B cell (primary cell): ENCODE measurements at regions not wholly inside any gene's neighbourhood (a gene's known extent, or its start where the extent isn't known, plus 50 kb on each side); places are given as distances from the start of the nearest gene placed in this dataset. TPM values are rescaled to one million over a fixed set of nuclear protein-coding genes. Genes with fewer than 3 reads are reported as not detected.

ENCODE experiments used
- ATAC-seq: fragments of 200-7000 bp; cut with Tn5 transposase; one replicate; pipeline ENCODE4 v1.10.0; 2021; ENCODE audit warnings: low read depth, mild to moderate bottlenecking, moderate number of reproducible peaks, moderate library complexity
- CTCF ChIA-PET: fragments of 350-600 bp; sonication (Branson Sonifier 250); formaldehyde crosslinking; loops from one replicate; lab custom pipeline; 2021; ENCODE audit warnings: antibody characterized with exemption, inconsistent platforms; lab: Charles Lee
- POLR2A ChIA-PET: fragments of 350-600 bp; sonication (Branson Sonifier 250); formaldehyde crosslinking; loops from one replicate; lab custom pipeline; 2021; ENCODE audit warnings: antibody characterized with exemption; lab: Charles Lee
- DNase-seq: peaks from one replicate; pipeline ENCODE4 v3.0.0; 2013
- H2AFZ ChIP-seq: 2 replicates; pipeline ENCODE4 v1.6.1; 2012; ENCODE audit warnings: mild to moderate bottlenecking, low read depth, low read length; ENCODE audit not compliant: insufficient read depth, poor library complexity, severe bottlenecking
- H3K27ac ChIP-seq, 2 donors: 1 replicate in 1 of 2; 2 replicates in 1 of 2; pipeline ENCODE4 v1.5.1; 2012 to 2013; ENCODE audit warnings: low read length in 2 of 2, mild to moderate bottlenecking in 2 of 2, moderate library complexity in 1 of 2
- H3K27me3 ChIP-seq, 4 experiments: fragments of 200-600 bp in 1 of 4; sonication (generic) in 1 of 4; replicated peaks in 1 of 4; 1 replicate in 2 of 4; 2 replicates in 2 of 4; pipeline versions ENCODE4 v1.6.1 to v1.7.0; 2013 to 2016; ENCODE audit warnings: low read length in 3 of 4, mild to moderate bottlenecking in 2 of 4, mixed read lengths in 1 of 4, moderate library complexity in 1 of 4; ENCODE audit not compliant: insufficient read depth in 4 of 4, control insufficient read depth in 3 of 4; ENCODE audit errors: control extremely low read depth in 1 of 4
- H3K36me3 ChIP-seq, 2 experiments: replicated peaks in 1 of 2; 1 replicate in 1 of 2; 2 replicates in 1 of 2; pipeline versions ENCODE4 v1.6.1 to v1.7.1; 2013; ENCODE audit warnings: low read length in 1 of 2; ENCODE audit not compliant: insufficient read depth in 2 of 2, control insufficient read depth in 1 of 2; ENCODE audit errors: control extremely low read depth in 1 of 2, extremely low read depth in 1 of 2
- H3K4me1 ChIP-seq, 2 donors: fragments of 200-600 bp in 1 of 2; sonication (generic) in 1 of 2; 1 replicate in 1 of 2; 2 replicates in 1 of 2; pipeline versions ENCODE4 v1.5.1 to v1.6.1; 2013 to 2017; ENCODE audit warnings: low read length in 2 of 2; ENCODE audit not compliant: control insufficient read depth in 2 of 2, insufficient read depth in 2 of 2
- H3K4me2 ChIP-seq: replicated peaks from 2 replicates; pipeline ENCODE3; 2012; ENCODE audit warnings: mild to moderate bottlenecking, low read depth, low read length; ENCODE audit not compliant: poor library complexity, severe bottlenecking
- H3K4me3 ChIP-seq, 5 experiments: fragments of 200-600 bp in 1 of 5; sonication (generic) in 1 of 5; 1 replicate in 3 of 5; 2 replicates in 2 of 5; pipeline versions ENCODE4 v1.5.1 to v1.7.0; 2011 to 2016; ENCODE audit warnings: low read length in 4 of 5, mild to moderate bottlenecking in 4 of 5, low read depth in 2 of 5, control low read depth in 1 of 5, moderate library complexity in 1 of 5; ENCODE audit not compliant: insufficient read depth in 1 of 5; ENCODE audit errors: control extremely low read depth in 1 of 5, extremely low read depth in 1 of 5
- H3K79me2 ChIP-seq: fragments of 200-600 bp; sonication (generic); one replicate; pipeline ENCODE4 v1.6.0; 2016; ENCODE audit warnings: low read length; ENCODE audit not compliant: control insufficient read depth, insufficient read depth
- H3K9ac ChIP-seq: fragments of 200-600 bp; sonication (generic); 2 replicates; pipeline ENCODE4 v1.6.1; 2017; ENCODE audit warnings: mild to moderate bottlenecking, low read length, moderate library complexity
- H3K9me3 ChIP-seq, 3 donors: one replicate each; pipeline versions ENCODE4 v1.6.1 to v1.7.1; 2013; ENCODE audit warnings: low read length in 2 of 3; ENCODE audit not compliant: control insufficient read depth in 2 of 3, insufficient read depth in 1 of 3; ENCODE audit errors: control extremely low read depth in 1 of 3
- H4K20me1 ChIP-seq: 2 replicates; pipeline ENCODE4 v1.6.0; 2012; ENCODE audit warnings: mild to moderate bottlenecking, low read length; ENCODE audit not compliant: insufficient read depth, control insufficient read depth, poor library complexity, severe bottlenecking
- H3K27ac Mint-ChIP-seq: one replicate; pipeline ENCODE4 v1.8.0; 2021; ENCODE audit warnings: mixed read lengths
- H3K27me3 Mint-ChIP-seq: one replicate; pipeline ENCODE4 v1.8.0; 2021; ENCODE audit warnings: mixed read lengths
- H3K4me1 Mint-ChIP-seq: one replicate; pipeline ENCODE4 v1.8.0; 2021; ENCODE audit warnings: mixed read lengths
- H3K4me3 Mint-ChIP-seq: one replicate; pipeline ENCODE4 v1.8.0; 2021; ENCODE audit warnings: mixed read lengths
- H3K9me3 Mint-ChIP-seq: one replicate; pipeline ENCODE4 v1.8.0; 2022; ENCODE audit warnings: mixed read lengths; ENCODE audit not compliant: insufficient read depth
- CTCF ChIP-seq: fragments of 200-600 bp; IDR thresholded peaks from one replicate; pipeline ENCODE4 v1.8.0; 2022; ENCODE audit warnings: antibody characterized with exemption, mild to moderate bottlenecking
- EZH2 ChIP-seq: IDR thresholded peaks from 2 replicates; pipeline ENCODE4 v1.6.1; 2012; ENCODE audit warnings: borderline replicate concordance, low read depth, mild to moderate bottlenecking, moderate library complexity, low read length; ENCODE audit not compliant: insufficient read depth, poor library complexity, severe bottlenecking
- WGBS: methylation state at CpG from one replicate; pipeline ENCODE4 v1.1.5; 2013; ENCODE audit warnings: missing lambda C conversion rate; ENCODE audit not compliant: insufficient coverage; 5-methylcytosine and 5-hydroxymethylcytosine counted together
- intact Hi-C: fragments of 100-400 bp; cut with micrococcal nuclease; formaldehyde crosslinking; loops from one replicate; pipeline ENCODE4 v1.10.0; 2022
- small RNA-seq: library from RNA; depleted of rRNA; stranded (forward); fragments of <200 nt; gene quantifications from one replicate; pipeline ENCODE3, GENCODE V24; 2012; ENCODE audit warnings: low replicate concordance, low read depth; ENCODE audit not compliant: insufficient read length

- Histone ChIP-seq H2AFZ (no peak overlapping the region), H3K36me3 (no peaks in the 10 kb centered on the region), H3K79me2 (no peaks in the 10 kb centered on the region), H3K9ac (no peak overlapping the region), H3K9me3 (no peaks in the 10 kb centered on the region), H3K27me3 (peaks cover 0 to 12% (median 5%) of the 10 kb centered on the region in 4 experiments), H4K20me1 (no peaks in the 10 kb centered on the region), H3K4me2 (no peak overlapping the region), H3K4me3 (no peak overlapping the region), H3K27ac (no peak overlapping the region), H3K4me1 (no peaks in the 10 kb centered on the region)
- DNase-seq = peak; percentile 13
- no peak overlapping the region for H3K4me3 Mint-ChIP-seq
- no peak for ATAC-seq
- no peaks in the 10 kb centered on the region for H3K9me3 Mint-ChIP-seq
- intact Hi-C loops = loop anchor here (2.0 kb wide), 1 partner anchor 23 kb away; no protein-coding TSS in a partner anchor
- CTCF ChIA-PET = interaction anchor here (0.8 to 3.9 kb wide), 3 partner anchors 18 to 54 kb away, joined by 3 to 25 read pairs (median 4); no protein-coding TSS in a partner anchor
- WGBS = 75% methylated on average over 6 of the region's 9 CpGs
- H3K4me1 Mint-ChIP-seq = no peaks in the 10 kb centered on the region
- H3K27me3 Mint-ChIP-seq = peaks cover 51% of the 10 kb centered on the region
- no peak overlapping the region for H3K27ac Mint-ChIP-seq
- TF ChIP-seq EZH2 (no peak), CTCF (no peak)
- POLR2A ChIA-PET = no interaction called here
These were observed 85.2 kb downstream of the TBX19 start for GRCh38 chr1:168365719-168366479.

Small RNA genes lying in the stretch of these regions (small RNA-seq; reads per million reads assigned to genes)
- not detected for gene MIR557
